GM18511 (cell line): ENCODE measurements at regions not wholly inside any gene's neighbourhood (a gene's known extent, or its start where the extent isn't known, plus 50 kb on each side); places are given as distances from the start of the nearest gene placed in this dataset.

Experiments
- ATAC-seq: cut with Tn5 transposase; IDR thresholded peaks from one replicate; pipeline ENCODE4 v1.9.1; 2021; ENCODE audit warnings: mild to moderate bottlenecking, moderate library complexity; ENCODE audit not compliant: unreplicated experiment

DNA sequence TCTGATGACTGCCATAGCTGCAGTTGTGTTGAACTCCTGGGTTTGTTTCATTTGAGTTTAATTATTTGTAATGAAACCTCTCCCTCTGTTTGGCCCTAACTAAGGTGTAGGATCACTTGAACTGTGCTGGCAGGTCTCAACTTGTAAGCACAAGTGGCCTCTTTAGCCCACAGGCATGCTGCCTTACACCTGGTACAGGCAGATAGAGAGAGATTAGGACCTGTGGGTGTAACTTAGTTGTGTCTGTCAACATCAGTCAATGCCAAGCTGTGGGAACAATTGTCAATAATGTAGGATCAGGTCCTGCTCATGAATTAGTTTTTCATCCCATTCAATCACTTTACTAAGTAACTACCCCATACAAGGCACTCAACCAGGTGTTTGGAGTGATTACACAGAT lies 263.0 kb upstream of the G2E3 start:
- ATAC-seq, result no peak

GRCh38 chr14:30296931-30297405 lies 262.0 kb upstream of the G2E3 start:
- no peak for ATAC-seq

GRCh38 chr14:30297876-30298795 lies 260.8 kb upstream of the G2E3 start:
- no peak for ATAC-seq

DNA sequence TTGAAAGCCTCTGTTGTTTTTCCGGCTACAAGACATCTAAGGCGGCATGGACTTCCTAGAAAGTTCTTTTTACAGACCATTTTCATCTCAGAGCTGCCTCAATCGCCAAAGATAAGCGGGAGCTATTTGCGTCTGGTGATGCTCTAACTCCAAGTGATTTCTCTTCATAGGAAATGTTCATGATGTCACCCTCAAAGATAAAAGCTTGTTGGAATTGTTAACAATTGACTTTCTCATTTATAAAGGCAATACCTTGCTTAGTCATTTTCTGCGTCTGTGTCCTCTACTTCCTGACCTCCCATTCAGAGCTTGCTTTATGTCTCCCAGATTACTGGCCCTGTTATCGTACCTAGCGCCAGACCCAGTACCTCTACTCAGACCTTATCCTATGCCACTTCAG lies 259.0 kb upstream of the G2E3 start:
- no peak for ATAC-seq

- no peak for ATAC-seq
Observed at GRCh38 chr14:30303350-30303749, 255.6 kb upstream of the G2E3 start.

DNA sequence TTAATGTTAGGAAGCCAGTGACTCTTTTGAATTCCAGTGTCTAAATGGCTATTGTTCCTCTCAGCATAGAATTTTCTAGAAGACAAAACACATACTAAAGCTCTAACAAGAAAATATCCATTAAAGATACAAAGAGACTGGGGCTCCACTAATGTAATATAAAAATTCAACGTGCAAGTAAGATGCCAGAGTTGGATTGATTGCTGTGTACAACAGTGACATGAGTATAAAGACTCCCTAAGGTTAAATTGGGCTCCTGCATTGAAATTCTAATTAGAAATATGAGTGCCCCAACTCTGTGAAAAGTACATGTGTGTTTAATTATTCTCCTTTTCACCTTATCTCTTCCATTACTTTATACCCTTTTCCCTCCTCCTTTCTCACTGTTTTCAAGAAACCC lies 253.6 kb upstream of the G2E3 start:
- no peak for ATAC-seq

- ATAC-seq, result no peak
Observed at GRCh38 chr14:30309405-30309804, 249.6 kb upstream of the G2E3 start.

DNA sequence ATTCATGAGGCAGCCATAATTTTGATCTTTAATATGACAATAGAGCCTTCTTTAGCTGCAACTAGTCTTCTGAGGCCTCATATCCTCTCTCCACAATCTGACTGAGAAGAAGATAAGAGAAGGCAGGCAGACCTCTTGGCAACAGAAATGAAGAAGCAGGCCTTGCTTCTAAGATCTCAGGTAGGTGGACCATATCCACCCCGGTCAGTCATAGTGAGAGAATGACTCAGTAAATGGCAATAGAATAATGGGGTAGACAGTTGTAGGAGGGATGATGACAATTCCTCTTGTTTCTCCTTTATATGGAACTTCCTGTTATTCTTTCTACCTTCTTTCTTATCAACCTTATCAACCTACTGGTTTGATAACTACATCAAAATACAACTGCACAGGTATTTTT lies 246.7 kb upstream of the G2E3 start:
- peak; percentile 80 for ATAC-seq

GRCh38 chr14:30317729-30318128 lies 241.2 kb upstream of the G2E3 start:
- no peak for ATAC-seq

GRCh38 chr14:30322819-30323218 lies 236.1 kb upstream of the G2E3 start:
- ATAC-seq, result no peak

GRCh38 chr14:30330033-30330432 lies 228.9 kb upstream of the G2E3 start:
- ATAC-seq, result no peak

DNA sequence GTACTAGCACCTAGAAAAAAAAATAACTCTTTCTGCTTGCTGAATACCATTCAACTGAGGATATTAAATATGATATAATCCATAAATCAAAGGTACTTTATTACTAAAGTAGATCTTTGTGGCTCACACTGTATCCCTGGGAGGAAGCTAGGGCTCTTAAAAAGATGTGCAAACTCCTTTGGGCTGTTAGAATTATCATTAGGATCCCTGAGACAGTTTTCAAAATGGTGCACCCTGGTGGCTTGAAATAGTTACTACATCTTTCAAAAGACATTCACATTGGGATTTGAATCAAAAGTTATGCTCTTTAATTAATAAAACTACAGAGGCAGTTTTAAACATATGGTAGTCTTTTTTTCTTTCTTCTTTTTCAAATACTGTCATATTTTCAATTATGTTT lies 228.5 kb upstream of the G2E3 start:
- ATAC-seq, result no peak

DNA sequence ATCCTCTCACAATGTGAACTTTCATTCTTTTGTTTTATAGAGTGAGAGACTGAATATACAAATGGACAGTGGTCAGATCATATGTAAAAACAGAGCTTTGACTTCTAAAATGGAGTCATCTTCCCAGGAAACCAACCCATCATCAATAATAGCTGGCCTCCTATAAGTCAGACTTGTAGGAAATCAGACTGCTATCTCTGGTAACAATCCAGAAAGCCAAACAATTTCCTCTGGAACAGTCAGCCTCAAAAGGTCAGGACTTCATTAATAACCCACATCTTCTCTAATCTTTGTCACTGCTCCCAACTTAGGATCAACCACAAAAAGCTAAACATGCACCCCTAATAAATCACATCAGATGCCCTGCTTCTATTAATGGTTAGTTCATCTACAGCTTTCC lies 227.9 kb upstream of the G2E3 start:
- ATAC-seq, result no peak

DNA sequence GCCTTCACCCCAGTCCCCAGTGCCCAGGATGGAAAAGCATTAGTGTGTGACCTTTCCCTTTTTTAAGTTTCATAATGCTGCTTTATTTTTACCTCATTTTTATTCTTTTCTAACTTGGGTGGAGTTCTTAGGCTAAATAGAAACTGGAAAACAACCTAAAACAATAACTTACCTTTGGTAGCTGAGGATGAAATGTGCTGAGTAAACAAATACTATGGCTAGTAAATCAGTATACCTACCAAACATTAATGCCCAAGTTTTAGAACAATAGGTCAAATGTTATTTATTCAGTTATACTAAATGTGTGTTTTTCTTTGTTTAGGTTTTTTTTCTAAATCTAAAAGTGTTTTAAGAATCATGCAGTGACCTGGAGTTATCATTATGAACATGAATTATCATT lies 226.6 kb upstream of the G2E3 start:
- ATAC-seq, result no peak

GRCh38 chr14:30333934-30334333 lies 225.0 kb upstream of the G2E3 start:
- ATAC-seq, result no peak

- ATAC-seq, result no peak
Observed at GRCh38 chr14:30337456-30337855, 221.5 kb upstream of the G2E3 start.

- no peak for ATAC-seq
Observed at GRCh38 chr14:30339311-30339901, 219.6 kb upstream of the G2E3 start.

- ATAC-seq, result no peak
Observed at GRCh38 chr14:30340495-30340894, 218.5 kb upstream of the G2E3 start.

- ATAC-seq, result no peak
Observed at GRCh38 chr14:30345511-30345910, 213.4 kb upstream of the G2E3 start.

- ATAC-seq, result no peak
Observed at GRCh38 chr14:30348445-30348844, 210.5 kb upstream of the G2E3 start.

DNA sequence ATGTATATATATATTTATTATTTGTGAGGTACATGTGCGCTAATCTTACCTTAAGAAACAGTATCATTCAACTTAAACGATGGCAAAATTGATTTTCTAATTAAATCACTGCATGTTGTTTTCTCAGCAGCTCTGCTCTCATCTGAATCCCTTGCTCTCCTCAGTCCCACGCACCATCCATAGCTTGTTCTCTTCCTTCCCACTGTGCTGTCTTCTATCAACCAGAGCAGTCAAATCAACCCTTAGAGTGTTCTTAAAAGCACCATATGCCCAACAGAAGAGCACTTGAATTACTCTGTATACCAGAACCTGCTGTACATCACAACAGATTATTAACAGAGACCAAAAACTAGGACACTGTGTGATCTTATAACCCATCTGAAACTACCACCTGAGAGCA lies 209.4 kb upstream of the G2E3 start:
- no peak for ATAC-seq

DNA sequence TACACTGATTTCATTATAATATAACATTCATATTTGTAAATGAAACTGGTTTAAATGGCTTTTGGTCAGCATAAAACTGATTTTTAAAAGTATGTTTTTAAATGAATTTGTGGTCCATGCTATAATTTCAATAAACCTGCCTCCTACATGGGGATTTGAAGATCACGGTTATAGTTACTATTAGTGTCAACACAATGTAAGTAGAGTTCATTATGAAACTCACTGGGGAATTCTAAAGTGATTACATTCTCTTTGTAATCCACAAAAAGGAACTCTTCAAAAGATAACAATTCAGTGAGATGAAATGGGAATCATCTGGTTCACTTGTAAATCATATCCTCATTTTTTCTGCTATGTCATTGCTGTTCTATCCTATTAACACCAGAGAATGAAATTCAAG lies 204.5 kb upstream of the G2E3 start:
- ATAC-seq, result peak; percentile 27
